A673 (cell line): ENCODE measurements at regions not wholly inside any gene's neighbourhood (a gene's known extent, or its start where the extent isn't known, plus 50 kb on each side); places are given as distances from the start of the nearest gene placed in this dataset.

Experiments used
- BruUV-seq: library from RNA; stranded (reverse); fragments of 400-500 nt; replicated peaks from 2 replicates; lab custom pipeline; 2021; lab: Mats Ljungman, UMichigan
- CTCF ChIA-PET: fragments of 300-600 bp; sonication (Branson Sonifier 250); formaldehyde crosslinking; loops from one replicate; lab custom pipeline; 2022; ENCODE audit warnings: antibody characterized with exemption; lab: Charles Lee
- POLR2A ChIA-PET: fragments of 300-600 bp; sonication (Branson Sonifier 250); formaldehyde crosslinking; loops from one replicate; lab custom pipeline; 2022; ENCODE audit warnings: antibody characterized with exemption; ENCODE audit not compliant: low non-redundant PET; lab: Charles Lee
- DNase-seq: peaks from one replicate; pipeline ENCODE4 v3.0.0-alpha.2; 2015; ENCODE audit warnings: low spot score
- H3K27ac ChIP-seq: fragments of 200-600 bp; sonication (generic); 2 replicates; pipeline ENCODE4 v1.5.1; 2016; ENCODE audit warnings: mixed run types, low read depth, mild to moderate bottlenecking, mixed read lengths, antibody characterized with exemption, low read length; ENCODE audit not compliant: poor library complexity, severe bottlenecking
- H3K27me3 ChIP-seq: fragments of 200-600 bp; sonication (generic); replicated peaks from 2 replicates; pipeline ENCODE4 v1.6.1; 2017; ENCODE audit warnings: mixed run types, low read depth, mild to moderate bottlenecking, mixed read lengths, antibody characterized with exemption, low read length; ENCODE audit not compliant: insufficient read depth, poor library complexity
- H3K36me3 ChIP-seq: fragments of 200-600 bp; sonication (generic); 2 replicates; pipeline ENCODE4 v1.6.1; 2016; ENCODE audit warnings: mixed run types, mild to moderate bottlenecking, mixed read lengths, antibody characterized with exemption, low read length; ENCODE audit not compliant: insufficient read depth, poor library complexity, severe bottlenecking
- H3K4me1 ChIP-seq: fragments of 200-600 bp; sonication (generic); 2 replicates; pipeline ENCODE4 v1.6.1; 2017; ENCODE audit warnings: mixed run types, mild to moderate bottlenecking, mixed read lengths, antibody characterized with exemption, low read length; ENCODE audit not compliant: insufficient read depth, poor library complexity, severe bottlenecking
- H3K4me3 ChIP-seq: fragments of 200-600 bp; sonication (generic); 2 replicates; pipeline ENCODE4 v1.5.1; 2016; ENCODE audit warnings: low read depth, mixed run types, mild to moderate bottlenecking, mixed read lengths, low read length; ENCODE audit not compliant: poor library complexity, severe bottlenecking
- H3K9me3 ChIP-seq: fragments of 200-600 bp; sonication (generic); 2 replicates; pipeline ENCODE4 v1.6.1; 2016; ENCODE audit warnings: mixed run types, low read depth, mild to moderate bottlenecking, mixed read lengths, antibody characterized with exemption, low read length; ENCODE audit not compliant: poor library complexity, severe bottlenecking
- EZH2 ChIP-seq: fragments of 200-600 bp; sonication (generic); IDR thresholded peaks from 2 replicates; pipeline ENCODE4 v1.6.1; 2017; ENCODE audit warnings: borderline replicate concordance, low read depth, mild to moderate bottlenecking, mixed read lengths, antibody characterized with exemption, low read length; ENCODE audit not compliant: poor library complexity, severe bottlenecking
- intact Hi-C: fragments of 100-400 bp; cut with micrococcal nuclease; formaldehyde crosslinking; loops from one replicate; pipeline ENCODE4 v1.10.0; 2022; ENCODE audit not compliant: unreplicated experiment
- TF ChIP-seq, protein P1 (sequence below): fragments of 300-800, 200-600 bp; sonication (generic); conservative IDR thresholded peaks from 2 replicates; pipeline ENCODE4 v1.5.1; 2017; ENCODE audit warnings: low read depth, mild to moderate bottlenecking, antibody characterized with exemption, low read length, moderate library complexity, mixed read lengths

DNA sequence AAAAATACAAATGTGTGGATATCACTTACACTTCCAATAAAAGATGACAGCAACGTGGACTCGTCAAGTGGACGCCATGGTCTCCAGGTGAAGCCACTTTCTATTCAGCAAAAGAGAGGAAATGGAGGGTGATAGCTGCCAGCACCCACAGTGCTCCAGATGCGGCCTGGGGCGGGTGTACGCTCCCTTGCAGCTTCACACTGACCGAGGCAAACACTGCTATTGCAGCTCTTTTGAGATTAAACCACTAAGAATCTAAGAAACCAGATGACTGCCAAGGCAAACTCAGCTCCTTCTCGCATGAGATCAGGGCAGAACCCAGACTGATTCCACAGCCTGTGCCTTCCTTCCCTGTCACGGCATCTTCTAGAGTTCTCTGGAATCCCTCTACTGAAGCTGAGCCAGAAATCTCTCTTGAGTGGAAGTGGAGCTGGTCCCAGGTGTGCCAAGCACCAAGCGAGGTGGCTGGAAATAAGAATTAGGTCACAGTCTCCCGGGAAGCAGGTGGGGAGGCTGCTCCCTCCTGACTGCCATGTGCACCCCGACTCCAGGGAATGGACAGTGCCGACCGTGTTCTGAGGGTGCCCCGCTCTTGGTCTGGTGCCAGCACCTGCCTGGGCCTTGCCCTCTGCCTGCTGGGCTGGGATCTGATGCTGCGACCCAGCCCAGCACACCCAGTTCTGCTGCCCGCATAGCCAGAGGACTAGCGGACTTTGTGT, 90.1 kb upstream of the AFDN start:
- Histone ChIP-seq H3K36me3 (no peaks in the 10 kb centered on the region), H3K4me1 (peaks cover 5% of the 10 kb centered on the region), H3K27me3 (no peaks in the 10 kb centered on the region), H3K4me3 (no peak overlapping the region), H3K27ac (no peak overlapping the region), H3K9me3 (no peaks in the 10 kb centered on the region)
- ChIA-PET CTCF (no interaction called here), POLR2A (interaction anchor here (0.6 kb wide), 1 partner anchor 82 kb away, joined by 3 read pairs; no protein-coding TSS in a partner anchor)
- intact Hi-C loops = no loop called here
- BruUV-seq = no TSS peak
- no peak for TF ChIP-seq EZH2
- no peak for DNase-seq

DNA sequence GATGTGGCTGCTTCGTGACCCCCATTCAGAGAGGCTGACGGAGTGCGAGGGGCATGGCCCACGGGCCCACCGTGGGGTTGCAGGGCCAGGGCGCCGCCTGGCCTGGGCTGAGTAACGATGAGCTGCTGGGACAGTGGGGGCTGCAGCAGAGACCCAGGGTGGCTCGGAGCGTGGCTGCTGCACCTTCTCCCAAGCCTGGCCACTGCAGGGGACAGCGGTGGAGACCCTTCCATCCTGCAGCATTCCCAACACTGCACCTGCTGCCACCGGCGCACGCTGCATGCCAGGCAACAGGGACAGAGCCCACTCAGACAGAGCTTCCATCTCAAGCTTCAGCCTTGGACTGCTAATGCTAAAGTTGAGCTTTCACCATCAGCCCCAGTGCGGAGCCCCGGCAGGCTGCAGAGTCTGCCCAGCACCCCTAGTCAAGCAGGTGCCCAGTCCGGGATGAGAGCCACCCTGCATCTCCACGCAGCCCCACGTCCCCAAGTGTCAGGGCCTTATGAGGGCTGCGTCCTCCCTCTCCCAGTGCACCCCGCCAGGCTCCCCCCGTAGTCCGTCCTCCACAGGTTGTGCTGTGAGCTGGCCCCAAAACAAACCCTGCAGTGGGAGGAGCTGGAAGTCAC, 89.4 kb upstream of the AFDN start:
- no peak overlapping the region for H3K4me3 ChIP-seq
- no peak for DNase-seq
- intact Hi-C loops = no loop called here
- H3K27ac ChIP-seq = no peak overlapping the region
- ChIA-PET POLR2A (interaction anchor here (0.6 kb wide), 1 partner anchor 81 kb away, joined by 3 read pairs; no protein-coding TSS in a partner anchor), CTCF (no interaction called here)
- no peaks in the 10 kb centered on the region for H3K9me3 ChIP-seq
- BruUV-seq = no TSS peak
- TF ChIP-seq EZH2 = no peak
- TF ChIP-seq, protein P1, sequence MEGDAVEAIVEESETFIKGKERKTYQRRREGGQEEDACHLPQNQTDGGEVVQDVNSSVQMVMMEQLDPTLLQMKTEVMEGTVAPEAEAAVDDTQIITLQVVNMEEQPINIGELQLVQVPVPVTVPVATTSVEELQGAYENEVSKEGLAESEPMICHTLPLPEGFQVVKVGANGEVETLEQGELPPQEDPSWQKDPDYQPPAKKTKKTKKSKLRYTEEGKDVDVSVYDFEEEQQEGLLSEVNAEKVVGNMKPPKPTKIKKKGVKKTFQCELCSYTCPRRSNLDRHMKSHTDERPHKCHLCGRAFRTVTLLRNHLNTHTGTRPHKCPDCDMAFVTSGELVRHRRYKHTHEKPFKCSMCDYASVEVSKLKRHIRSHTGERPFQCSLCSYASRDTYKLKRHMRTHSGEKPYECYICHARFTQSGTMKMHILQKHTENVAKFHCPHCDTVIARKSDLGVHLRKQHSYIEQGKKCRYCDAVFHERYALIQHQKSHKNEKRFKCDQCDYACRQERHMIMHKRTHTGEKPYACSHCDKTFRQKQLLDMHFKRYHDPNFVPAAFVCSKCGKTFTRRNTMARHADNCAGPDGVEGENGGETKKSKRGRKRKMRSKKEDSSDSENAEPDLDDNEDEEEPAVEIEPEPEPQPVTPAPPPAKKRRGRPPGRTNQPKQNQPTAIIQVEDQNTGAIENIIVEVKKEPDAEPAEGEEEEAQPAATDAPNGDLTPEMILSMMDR = no peak
- no peaks in the 10 kb centered on the region for H3K36me3 ChIP-seq
- H3K4me1 ChIP-seq = peaks cover 5% of the 10 kb centered on the region
- no peaks in the 10 kb centered on the region for H3K27me3 ChIP-seq

DNA sequence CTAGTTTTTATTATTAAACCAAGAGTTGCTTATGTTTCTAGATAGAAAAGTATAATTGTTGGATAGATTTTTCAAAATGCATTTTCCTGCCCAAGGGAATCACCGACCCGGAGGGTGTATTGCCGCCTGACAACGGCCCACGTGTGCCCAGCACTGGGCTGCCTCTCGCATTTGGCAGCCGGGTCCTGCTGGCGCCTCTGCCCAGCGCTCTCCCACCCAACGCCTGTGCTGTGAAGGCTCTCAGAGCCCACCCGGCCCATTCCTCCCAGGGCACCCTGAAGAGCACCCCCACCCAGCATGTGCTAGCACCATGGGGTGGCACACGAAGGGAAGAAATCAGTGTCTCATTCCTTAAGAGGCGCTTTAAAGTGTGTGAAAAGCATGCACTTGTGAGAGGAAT, 88.3 kb upstream of the AFDN start:
- intact Hi-C loops = no loop called here
- CTCF ChIA-PET = no interaction called here

More for the DNA sequence above, 88.3 kb upstream of the AFDN start:
- Histone ChIP-seq H3K27me3 (no peaks in the 10 kb centered on the region), H3K4me3 (no peak overlapping the region), H3K36me3 (no peaks in the 10 kb centered on the region), H3K4me1 (peaks cover 5% of the 10 kb centered on the region), H3K9me3 (no peaks in the 10 kb centered on the region), H3K27ac (no peak overlapping the region)
- TF ChIP-seq, protein P1 = no peak
- TF ChIP-seq EZH2 = no peak
- no peak for DNase-seq
- POLR2A ChIA-PET = no interaction called here
- no TSS peak for BruUV-seq
